ENCODE measurements at regions not wholly inside any gene's neighbourhood (a gene's known extent, or its start where the extent isn't known, plus 50 kb on each side); places are given as distances from the start of the nearest gene placed in this dataset.

GRCh38 chr12:53827306-53827705, 75.5 kb upstream of the CISTR start:
- no peak overlapping the region for H3K9ac ChIP-seq
- no peaks in the 10 kb centered on the region for H3K79me2 ChIP-seq (ENCODE audit: insufficient read depth, low read depth)
- H3K36me3 ChIP-seq (ENCODE audit: insufficient read depth), result no peaks in the 10 kb centered on the region
- peaks cover 34% of the 10 kb centered on the region for H3K4me1 ChIP-seq (ENCODE audit: low read depth, poor library complexity, severe bottlenecking)
- no peak overlapping the region for H3K4me2 ChIP-seq
- no peaks in the 10 kb centered on the region for H4K20me1 ChIP-seq (ENCODE audit: insufficient read depth)
- H3K4me3 ChIP-seq (IDR thresholded peaks at IDR 0.05; ENCODE audit: insufficient read depth, low read depth, low read length), result no peak overlapping the region
- TF ChIP-seq CTCF (conservative IDR thresholded peaks at IDR 0.05; ENCODE audit: low read depth, low read length), result no peak
- no peak overlapping the region for H3K27ac ChIP-seq
- no peak overlapping the region for H2AFZ ChIP-seq (ENCODE audit: low read depth)
- no peaks in the 10 kb centered on the region for H3K27me3 ChIP-seq (ENCODE audit: insufficient read depth, low read depth)

- H3K27me3 ChIP-seq (ENCODE audit: insufficient read depth, low read depth), result no peaks in the 10 kb centered on the region
- no peaks in the 10 kb centered on the region for H3K79me2 ChIP-seq (ENCODE audit: insufficient read depth, low read depth)
- no peak overlapping the region for H2AFZ ChIP-seq (ENCODE audit: low read depth)
- H3K36me3 ChIP-seq (ENCODE audit: insufficient read depth), result no peaks in the 10 kb centered on the region
- H3K4me3 ChIP-seq (IDR thresholded peaks at IDR 0.05; ENCODE audit: insufficient read depth, low read depth, low read length), result no peak overlapping the region
- peaks cover 21% of the 10 kb centered on the region for H3K4me1 ChIP-seq (ENCODE audit: low read depth, poor library complexity, severe bottlenecking)
- H3K9ac ChIP-seq, result no peak overlapping the region
- H3K27ac ChIP-seq, result no peak overlapping the region
- no peaks in the 10 kb centered on the region for H4K20me1 ChIP-seq (ENCODE audit: insufficient read depth)
- TF ChIP-seq CTCF (conservative IDR thresholded peaks at IDR 0.05; ENCODE audit: low read depth, low read length), result no peak
- no peak overlapping the region for H3K4me2 ChIP-seq
These were observed 76.8 kb upstream of the CISTR start for GRCh38 chr12:53828598-53828997.

GRCh38 chr12:53829130-53829819, 77.5 kb upstream of the CISTR start:
- no peaks in the 10 kb centered on the region for H4K20me1 ChIP-seq (ENCODE audit: insufficient read depth)
- no peak overlapping the region for H3K4me3 ChIP-seq (IDR thresholded peaks at IDR 0.05; ENCODE audit: insufficient read depth, low read depth, low read length)
- H3K36me3 ChIP-seq (ENCODE audit: insufficient read depth), result no peaks in the 10 kb centered on the region
- no peaks in the 10 kb centered on the region; the same call in 1 of the 2 replicates for H3K27me3 ChIP-seq (ENCODE audit: insufficient read depth, low read depth)
- H3K27ac ChIP-seq, result no peak overlapping the region
- no peak overlapping the region for H2AFZ ChIP-seq (ENCODE audit: low read depth)
- H3K79me2 ChIP-seq (ENCODE audit: insufficient read depth, low read depth), result no peaks in the 10 kb centered on the region
- no peak overlapping the region for H3K9ac ChIP-seq
- peaks cover 15% of the 10 kb centered on the region for H3K4me1 ChIP-seq (ENCODE audit: low read depth, poor library complexity, severe bottlenecking)
- no peak overlapping the region for H3K4me2 ChIP-seq
- TF ChIP-seq CTCF (conservative IDR thresholded peaks at IDR 0.05; ENCODE audit: low read depth, low read length), result no peak

- Histone ChIP-seq H4K20me1 (ENCODE audit: insufficient read depth) (no peaks in the 10 kb centered on the region), H3K79me2 (ENCODE audit: insufficient read depth, low read depth) (no peaks in the 10 kb centered on the region), H3K9ac (no peak overlapping the region), H3K27me3 (ENCODE audit: insufficient read depth, low read depth) (no peaks in the 10 kb centered on the region; the same call in 1 of the 2 replicates), H3K36me3 (ENCODE audit: insufficient read depth) (no peaks in the 10 kb centered on the region), H3K4me2 (no peak overlapping the region), H2AFZ (ENCODE audit: low read depth) (no peak overlapping the region), H3K27ac (no peak overlapping the region), H3K4me1 (ENCODE audit: low read depth, poor library complexity, severe bottlenecking) (peaks cover 2% of the 10 kb centered on the region), H3K4me3 (IDR thresholded peaks at IDR 0.05; ENCODE audit: insufficient read depth, low read depth, low read length) (no peak overlapping the region)
- no peak for TF ChIP-seq CTCF (conservative IDR thresholded peaks at IDR 0.05; ENCODE audit: low read depth, low read length)
These were observed 78.9 kb upstream of the CISTR start for GRCh38 chr12:53830631-53831030.
